MG63 (cell line): ENCODE measurements at regions not wholly inside any gene's neighbourhood (a gene's known extent, or its start where the extent isn't known, plus 50 kb on each side); places are given as distances from the start of the nearest gene placed in this dataset.

Experiments
- DNase-seq: peaks from one replicate; pipeline ENCODE4 v3.0.0-alpha.2; 2020
- H3K27me3 ChIP-seq: fragments of 250-450 bp; sonication (Bioruptor Pico); 2 replicates; pipeline ENCODE4 v1.5.1; 2020; ENCODE audit warnings: mild to moderate bottlenecking, moderate library complexity
- H3K36me3 ChIP-seq: fragments of 250-450 bp; sonication (Bioruptor Pico); 2 replicates; pipeline ENCODE4 v1.5.1; 2020; ENCODE audit warnings: mild to moderate bottlenecking, moderate library complexity
- H3K4me3 ChIP-seq: fragments of 250-450 bp; sonication (Bioruptor Pico); 2 replicates; pipeline ENCODE4 v1.5.1; 2020; ENCODE audit warnings: mild to moderate bottlenecking, moderate library complexity
- H3K9me3 ChIP-seq: fragments of 250-450 bp; sonication (Bioruptor Pico); 2 replicates; pipeline ENCODE4 v1.5.1; 2020; ENCODE audit warnings: mild to moderate bottlenecking, moderate library complexity

- no peak for DNase-seq
- no peaks in the 10 kb centered on the region for H3K36me3 ChIP-seq
- no peaks in the 10 kb centered on the region for H3K27me3 ChIP-seq
Observed at GRCh38 chr5:158429564-158429963, 570.6 kb upstream of the CLINT1 start.

GRCh38 chr5:158423623-158424200 is 564.8 kb upstream of the CLINT1 start:
- DNase-seq, result no peak

More at GRCh38 chr5:158429564-158429963, 570.6 kb upstream of the CLINT1 start:
- Histone ChIP-seq H3K9me3 (no peaks in the 10 kb centered on the region), H3K4me3 (no peak overlapping the region)

GRCh38 chr5:158422653-158423515 is 563.9 kb upstream of the CLINT1 start:
- DNase-seq, result no peak
- H3K9me3 ChIP-seq, result no peaks in the 10 kb centered on the region
- H3K27me3 ChIP-seq, result no peaks in the 10 kb centered on the region
- no peaks in the 10 kb centered on the region for H3K36me3 ChIP-seq
- H3K4me3 ChIP-seq, result no peak overlapping the region

More at GRCh38 chr5:158423623-158424200, 564.8 kb upstream of the CLINT1 start:
- H3K9me3 ChIP-seq, result no peaks in the 10 kb centered on the region
- no peak overlapping the region for H3K4me3 ChIP-seq
- H3K27me3 ChIP-seq, result no peaks in the 10 kb centered on the region
- no peaks in the 10 kb centered on the region for H3K36me3 ChIP-seq

GRCh38 chr5:158421319-158421718 is 562.4 kb upstream of the CLINT1 start:
- Histone ChIP-seq H3K4me3 (no peak overlapping the region), H3K36me3 (no peaks in the 10 kb centered on the region), H3K27me3 (no peaks in the 10 kb centered on the region), H3K9me3 (no peaks in the 10 kb centered on the region)
- DNase-seq, result no peak

- no peaks in the 10 kb centered on the region for H3K27me3 ChIP-seq
- no peak overlapping the region for H3K4me3 ChIP-seq
- H3K36me3 ChIP-seq, result no peaks in the 10 kb centered on the region
- DNase-seq, result no peak
- H3K9me3 ChIP-seq, result no peaks in the 10 kb centered on the region
Observed at GRCh38 chr5:158419186-158419585, 560.2 kb upstream of the CLINT1 start.

GRCh38 chr5:158414780-158415179 is 555.8 kb upstream of the CLINT1 start:
- no peaks in the 10 kb centered on the region for H3K27me3 ChIP-seq
- H3K36me3 ChIP-seq, result no peaks in the 10 kb centered on the region
- DNase-seq, result no peak
- no peak overlapping the region for H3K4me3 ChIP-seq
- no peaks in the 10 kb centered on the region for H3K9me3 ChIP-seq

GRCh38 chr5:158414333-158414762 is 555.4 kb upstream of the CLINT1 start:
- no peaks in the 10 kb centered on the region for H3K27me3 ChIP-seq
- H3K9me3 ChIP-seq, result no peaks in the 10 kb centered on the region
- no peak overlapping the region for H3K4me3 ChIP-seq
- no peak for DNase-seq
- H3K36me3 ChIP-seq, result no peaks in the 10 kb centered on the region

GRCh38 chr5:158413122-158413680 is 554.3 kb upstream of the CLINT1 start:
- DNase-seq, result no peak
- Histone ChIP-seq H3K36me3 (no peaks in the 10 kb centered on the region), H3K27me3 (no peaks in the 10 kb centered on the region), H3K4me3 (no peak overlapping the region), H3K9me3 (no peaks in the 10 kb centered on the region)

- no peaks in the 10 kb centered on the region for H3K36me3 ChIP-seq
- H3K9me3 ChIP-seq, result no peaks in the 10 kb centered on the region
- DNase-seq, result no peak
- H3K4me3 ChIP-seq, result no peak overlapping the region
- H3K27me3 ChIP-seq, result no peaks in the 10 kb centered on the region
Observed at GRCh38 chr5:158410976-158411375, 552.0 kb upstream of the CLINT1 start.

- no peak for DNase-seq
- H3K36me3 ChIP-seq, result no peaks in the 10 kb centered on the region
- H3K9me3 ChIP-seq, result 0 out of 2 replicates have a peak, but pooled peaks cover 4% of the 10 kb centered on the region
- no peaks in the 10 kb centered on the region for H3K27me3 ChIP-seq
- H3K4me3 ChIP-seq, result no peak overlapping the region
Observed at GRCh38 chr5:158409507-158409906, 550.6 kb upstream of the CLINT1 start.

GRCh38 chr5:158407824-158408195 is 548.9 kb upstream of the CLINT1 start:
- Histone ChIP-seq H3K27me3 (no peaks in the 10 kb centered on the region), H3K36me3 (no peaks in the 10 kb centered on the region), H3K4me3 (no peak overlapping the region), H3K9me3 (peaks cover 7% of the 10 kb centered on the region)
- no peak for DNase-seq

- Histone ChIP-seq H3K9me3 (peaks cover 7% of the 10 kb centered on the region), H3K4me3 (no peak overlapping the region), H3K27me3 (no peaks in the 10 kb centered on the region), H3K36me3 (no peaks in the 10 kb centered on the region)
- DNase-seq, result no peak
Observed at GRCh38 chr5:158406884-158407823, 548.2 kb upstream of the CLINT1 start.

- DNase-seq, result no peak
- Histone ChIP-seq H3K27me3 (no peaks in the 10 kb centered on the region), H3K4me3 (no peak overlapping the region), H3K36me3 (no peaks in the 10 kb centered on the region), H3K9me3 (no peaks in the 10 kb centered on the region; the same call in 1 of the 2 replicates)
Observed at GRCh38 chr5:158398360-158399201, 539.6 kb upstream of the CLINT1 start.

GRCh38 chr5:158397278-158397677 is 538.3 kb upstream of the CLINT1 start:
- no peaks in the 10 kb centered on the region for H3K36me3 ChIP-seq
- no peak overlapping the region for H3K4me3 ChIP-seq
- DNase-seq, result no peak
- no peaks in the 10 kb centered on the region for H3K27me3 ChIP-seq
- peaks cover under 1% of the 10 kb centered on the region for H3K9me3 ChIP-seq

GRCh38 chr5:158394102-158394501 is 535.2 kb upstream of the CLINT1 start:
- Histone ChIP-seq H3K27me3 (no peaks in the 10 kb centered on the region), H3K36me3 (no peaks in the 10 kb centered on the region), H3K9me3 (peaks cover 2% of the 10 kb centered on the region; the same call in 1 of the 2 replicates), H3K4me3 (no peak overlapping the region)
- no peak for DNase-seq

- Histone ChIP-seq H3K36me3 (no peaks in the 10 kb centered on the region), H3K4me3 (no peak overlapping the region), H3K9me3 (peaks cover 2% of the 10 kb centered on the region; the same call in 1 of the 2 replicates), H3K27me3 (no peaks in the 10 kb centered on the region)
- no peak for DNase-seq
Observed at GRCh38 chr5:158393457-158393856, 534.5 kb upstream of the CLINT1 start.
